ENCODE measurements at regions not wholly inside any gene's neighbourhood (a gene's known extent, or its start where the extent isn't known, plus 50 kb on each side); places are given as distances from the start of the nearest gene placed in this dataset.
"Not testable (repeated sequence)": the region's sequence is repeated elsewhere in the genome, so short reads cannot be mapped to it uniquely, and the experiment has no call there.

GRCh38 chr22:23437107-23437395 is 143.0 kb downstream of the IGLL1 start:
- DNase-seq = not testable (repeated sequence)

- DNase-seq = not testable (repeated sequence)
Observed at GRCh38 chr22:23436354-23437106, 143.6 kb downstream of the IGLL1 start.

GRCh38 chr22:23435186-23435585 is 144.9 kb downstream of the IGLL1 start:
- DNase-seq = not testable (repeated sequence)

DNA sequence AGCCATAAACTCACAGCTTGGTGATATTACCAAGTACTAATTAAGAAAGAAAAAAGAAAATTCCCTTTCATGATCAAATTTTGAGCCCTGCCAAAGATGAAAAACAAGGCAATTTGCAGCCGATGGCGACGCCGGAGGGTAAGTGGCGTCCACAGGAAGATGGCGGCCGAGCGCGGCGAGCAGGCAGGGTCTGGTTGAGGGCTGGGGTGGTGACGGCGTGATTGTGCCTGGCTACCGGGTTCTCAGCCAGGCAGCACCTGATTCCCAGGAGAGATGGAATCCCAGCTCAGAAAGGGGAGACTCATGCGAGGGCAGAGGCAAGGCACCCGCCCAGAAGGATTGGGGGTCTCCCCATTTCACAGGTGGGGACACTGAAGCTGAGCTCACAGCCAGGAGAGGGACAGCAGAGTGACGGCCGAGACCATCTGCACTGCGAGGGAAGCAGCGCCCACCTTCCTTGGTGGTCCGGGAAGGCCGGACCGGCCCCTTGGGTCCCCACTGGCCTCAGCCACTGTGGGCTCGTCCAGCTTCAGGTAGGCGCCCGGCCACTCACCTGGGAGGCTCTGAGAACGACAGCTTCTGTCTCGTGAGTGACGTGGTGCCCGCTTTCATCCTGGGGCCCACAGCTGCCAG is 145.8 kb downstream of the IGLL1 start:
- not testable (repeated sequence) for DNase-seq

DNA sequence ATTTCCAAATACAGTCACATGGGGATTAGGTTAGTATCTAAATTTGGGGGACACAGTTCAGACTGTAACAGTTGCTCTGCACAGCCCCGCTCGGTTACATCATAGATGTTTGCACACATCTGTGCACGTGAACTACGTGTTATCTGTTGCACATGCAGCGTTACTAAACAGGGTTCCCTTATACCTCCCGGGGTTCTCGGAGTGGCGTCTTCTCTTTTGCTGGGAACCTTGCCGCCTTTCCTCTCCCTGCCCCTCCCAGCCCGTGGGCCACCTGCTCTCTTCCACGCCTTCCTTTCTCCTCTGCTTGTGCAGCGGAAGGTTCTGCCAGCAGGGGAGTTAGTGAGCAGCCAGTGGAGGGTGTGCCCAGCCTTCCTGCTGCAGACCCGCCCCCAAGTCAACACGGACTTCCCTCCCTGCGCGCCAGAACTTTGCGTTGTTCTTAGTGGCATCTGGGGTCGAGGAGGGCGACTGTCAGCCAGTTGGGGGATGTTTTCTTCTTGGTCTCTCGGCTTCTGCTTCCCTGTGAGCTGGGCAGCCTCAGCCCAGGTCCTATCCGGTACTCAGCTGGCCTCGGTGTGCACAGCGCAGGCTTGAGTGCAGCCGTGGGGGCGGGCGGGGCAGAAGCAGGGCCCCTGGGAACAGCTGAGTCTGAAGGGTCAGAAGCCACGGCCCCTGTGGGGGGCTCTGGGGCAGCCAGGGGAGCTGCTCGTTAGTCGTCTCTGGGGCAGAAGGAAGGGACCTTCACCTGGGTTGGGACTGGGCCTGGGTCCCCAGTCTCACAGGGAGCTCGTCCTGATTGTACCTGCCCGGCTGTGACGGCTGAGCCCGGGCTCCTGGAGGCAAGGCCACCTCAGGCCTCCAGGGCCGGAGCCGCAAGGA is 146.7 kb downstream of the IGLL1 start:
- DNase-seq = not testable (repeated sequence)

DNA sequence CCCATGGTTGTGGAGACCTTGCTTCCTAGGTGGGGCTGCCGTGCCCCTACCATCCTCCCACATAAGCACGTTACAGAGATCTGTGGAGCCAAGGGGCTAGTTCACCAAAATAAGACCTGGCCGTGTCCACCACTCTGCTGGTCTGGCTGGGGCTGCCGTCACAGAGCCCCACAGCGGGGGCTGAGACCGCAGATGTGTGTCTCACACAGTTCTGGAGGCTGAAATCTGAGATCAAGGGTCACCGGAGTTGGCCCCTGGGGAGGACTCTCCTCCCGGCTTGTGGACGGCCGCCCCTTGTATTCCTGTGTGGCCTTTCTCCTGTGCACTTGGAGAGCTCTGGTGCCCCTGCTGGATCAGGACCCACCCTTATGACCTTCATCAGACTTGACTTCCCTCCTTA is 147.4 kb downstream of the IGLL1 start:
- not testable (repeated sequence) for DNase-seq

- no peak for DNase-seq
Observed at GRCh38 chr22:23431337-23432072, 148.6 kb downstream of the IGLL1 start.

DNA sequence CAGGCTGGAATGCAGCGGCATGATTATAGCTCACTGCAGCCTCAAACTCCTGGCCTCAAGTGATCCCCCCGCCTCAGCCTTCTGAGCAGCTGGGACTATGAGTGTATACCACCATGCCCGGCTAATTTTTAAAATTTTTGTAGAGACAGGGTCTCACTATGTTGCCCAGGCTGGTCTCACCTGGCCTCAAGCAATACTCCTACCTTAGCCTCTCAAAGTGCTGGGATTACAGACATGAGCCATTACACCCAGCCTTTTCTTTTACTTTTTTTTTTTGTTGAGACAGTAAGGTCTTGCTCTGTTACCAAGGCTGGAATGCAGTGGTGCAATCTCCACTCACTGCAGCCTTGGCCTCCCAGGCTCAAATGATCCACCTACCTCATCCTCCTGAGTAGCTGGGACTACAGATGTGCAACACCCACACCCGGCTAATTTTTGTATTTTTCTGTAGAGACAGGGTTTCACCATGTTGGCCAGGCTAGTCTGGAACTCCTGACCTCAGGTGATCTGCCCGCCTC is 155.5 kb downstream of the IGLL1 start:
- not testable (repeated sequence) for DNase-seq

DNA sequence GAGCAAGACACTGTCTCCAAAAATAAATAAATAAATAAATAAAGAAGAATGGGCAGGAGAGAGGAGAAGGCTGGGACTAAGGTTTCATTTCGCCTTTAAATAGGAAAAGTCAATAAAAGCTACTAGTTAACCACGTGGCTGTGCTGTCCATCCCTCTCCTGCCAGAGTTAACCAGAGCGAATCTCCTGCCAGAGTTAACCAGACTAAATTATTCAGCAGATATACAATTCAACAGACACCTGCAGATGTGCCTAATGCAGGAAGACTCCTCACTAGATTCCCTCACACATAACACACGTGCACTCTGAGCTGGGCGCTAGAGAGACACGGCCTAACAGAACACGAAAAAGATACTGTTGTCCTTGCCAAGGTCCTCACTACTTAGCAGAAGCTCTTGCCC is 156.1 kb downstream of the IGLL1 start:
- no peak for DNase-seq

- not testable (repeated sequence) for DNase-seq
Observed at GRCh38 chr22:23422281-23422680, 157.8 kb downstream of the IGLL1 start.

DNA sequence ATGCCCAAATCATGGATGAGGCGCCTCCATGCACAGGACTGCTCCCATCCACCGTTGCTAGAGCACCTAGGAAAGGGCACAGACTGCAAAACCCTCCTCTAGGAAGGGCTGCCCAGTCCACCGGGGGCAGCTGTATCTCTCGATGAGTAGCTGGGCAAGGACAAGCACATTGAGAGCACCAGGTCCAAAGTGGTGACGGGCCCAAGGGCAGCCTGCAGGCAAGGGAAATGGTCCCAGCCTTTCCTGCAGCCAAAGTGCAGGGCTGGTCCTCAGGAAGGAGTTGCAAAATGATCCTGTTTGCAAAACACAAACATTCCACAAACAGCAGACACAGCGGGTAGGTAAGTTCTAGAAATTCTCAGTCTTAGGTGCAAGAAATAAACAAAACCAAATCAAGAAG is 158.8 kb downstream of the IGLL1 start:
- DNase-seq = not testable (repeated sequence)

- no peak for DNase-seq
Observed at GRCh38 chr22:23419931-23420330, 160.2 kb downstream of the IGLL1 start.

DNA sequence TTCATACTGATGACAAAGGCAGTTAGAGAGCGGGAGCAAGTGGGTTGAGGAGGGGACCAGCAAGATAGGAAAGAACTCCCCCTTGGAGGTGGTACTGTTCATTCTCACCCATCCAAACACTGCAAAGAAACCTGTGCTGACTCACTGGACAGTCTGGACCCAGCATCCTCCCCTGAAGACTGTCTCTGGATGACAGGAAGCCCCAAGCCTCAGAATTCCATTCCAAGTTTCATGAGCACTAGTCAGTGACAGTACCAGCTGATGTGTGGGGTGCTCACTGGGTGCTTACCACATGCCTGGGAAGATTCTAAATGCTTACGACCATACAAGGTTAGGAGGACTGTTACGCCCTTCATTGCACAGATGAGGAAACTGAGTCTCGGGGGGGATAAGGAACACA is 160.9 kb downstream of the IGLL1 start:
- no peak for DNase-seq

DNA sequence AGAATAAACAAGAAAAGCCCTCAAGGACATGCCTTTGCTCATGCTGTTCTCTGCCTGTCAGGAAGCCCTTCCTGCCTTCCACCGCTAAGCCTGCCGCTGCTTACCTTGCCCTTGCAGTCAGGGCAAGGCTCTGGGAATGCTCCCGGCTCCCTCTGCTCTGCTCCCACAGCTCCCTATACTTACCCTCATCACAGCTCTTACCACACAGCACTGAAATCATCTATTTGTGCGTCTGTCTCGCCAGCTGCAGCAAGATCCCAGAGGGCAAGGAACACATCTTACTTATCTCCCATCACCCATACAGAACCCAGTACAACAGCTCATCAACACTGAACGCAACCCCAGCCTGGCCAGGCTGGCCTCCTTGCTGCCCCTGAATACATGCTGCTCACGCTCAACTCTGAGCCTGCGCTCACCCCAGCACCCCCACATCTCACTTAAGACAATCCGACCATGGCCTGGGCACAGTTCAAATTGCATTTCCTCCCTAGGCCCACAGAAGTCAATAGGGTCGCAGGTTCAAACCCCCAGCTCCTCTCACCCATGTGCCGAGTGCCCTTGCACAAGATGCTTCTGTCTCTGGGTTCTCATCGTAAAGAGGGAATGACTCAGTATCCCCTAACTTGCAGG is 161.8 kb downstream of the IGLL1 start:
- DNase-seq = no peak

GRCh38 chr22:23417327-23417726 is 162.8 kb downstream of the IGLL1 start:
- DNase-seq = not testable (repeated sequence)

DNA sequence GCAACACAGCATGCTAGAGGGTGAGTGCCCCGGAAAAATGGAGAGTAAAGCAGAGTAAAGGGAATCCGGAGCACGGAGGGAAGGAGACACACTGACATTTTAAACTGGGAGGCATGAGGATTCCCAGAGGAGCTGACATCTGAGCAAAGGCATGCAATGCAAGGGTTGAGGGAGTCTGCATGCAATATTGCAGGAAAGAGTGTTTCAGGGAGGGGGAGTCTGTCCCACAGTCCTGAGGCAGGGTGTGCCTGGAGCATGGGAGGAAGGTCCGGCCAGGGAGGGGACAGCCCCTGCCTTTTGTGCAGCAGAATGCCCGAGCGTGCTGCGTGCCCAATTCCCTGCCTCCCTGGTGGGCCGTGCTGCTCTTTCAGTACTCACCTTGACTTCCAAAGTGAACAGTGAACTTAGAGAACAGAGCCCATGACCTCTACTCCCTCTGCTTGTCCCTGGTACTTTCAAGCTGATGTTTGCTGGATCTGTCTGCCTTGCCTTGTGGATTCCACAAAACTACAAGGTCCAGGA is 163.9 kb downstream of the IGLL1 start:
- not testable (repeated sequence) for DNase-seq

DNA sequence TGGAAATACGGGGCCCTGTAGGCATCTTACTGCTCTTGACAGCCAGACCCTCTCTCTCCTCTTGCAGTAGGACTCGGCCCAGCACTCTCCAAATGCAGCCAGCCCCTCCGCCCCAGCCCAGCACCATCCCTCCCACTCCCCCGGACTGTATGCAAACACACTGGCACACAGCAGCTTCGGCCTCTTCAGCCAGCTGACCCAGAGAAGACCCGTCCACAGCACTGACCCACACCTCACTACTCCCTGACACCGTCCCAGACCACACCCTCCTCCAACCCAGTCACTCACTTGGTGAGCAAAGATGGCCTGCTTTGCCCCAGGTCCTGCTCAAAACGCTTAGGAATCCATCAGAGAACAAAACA is 164.6 kb downstream of the IGLL1 start:
- no peak for DNase-seq

DNA sequence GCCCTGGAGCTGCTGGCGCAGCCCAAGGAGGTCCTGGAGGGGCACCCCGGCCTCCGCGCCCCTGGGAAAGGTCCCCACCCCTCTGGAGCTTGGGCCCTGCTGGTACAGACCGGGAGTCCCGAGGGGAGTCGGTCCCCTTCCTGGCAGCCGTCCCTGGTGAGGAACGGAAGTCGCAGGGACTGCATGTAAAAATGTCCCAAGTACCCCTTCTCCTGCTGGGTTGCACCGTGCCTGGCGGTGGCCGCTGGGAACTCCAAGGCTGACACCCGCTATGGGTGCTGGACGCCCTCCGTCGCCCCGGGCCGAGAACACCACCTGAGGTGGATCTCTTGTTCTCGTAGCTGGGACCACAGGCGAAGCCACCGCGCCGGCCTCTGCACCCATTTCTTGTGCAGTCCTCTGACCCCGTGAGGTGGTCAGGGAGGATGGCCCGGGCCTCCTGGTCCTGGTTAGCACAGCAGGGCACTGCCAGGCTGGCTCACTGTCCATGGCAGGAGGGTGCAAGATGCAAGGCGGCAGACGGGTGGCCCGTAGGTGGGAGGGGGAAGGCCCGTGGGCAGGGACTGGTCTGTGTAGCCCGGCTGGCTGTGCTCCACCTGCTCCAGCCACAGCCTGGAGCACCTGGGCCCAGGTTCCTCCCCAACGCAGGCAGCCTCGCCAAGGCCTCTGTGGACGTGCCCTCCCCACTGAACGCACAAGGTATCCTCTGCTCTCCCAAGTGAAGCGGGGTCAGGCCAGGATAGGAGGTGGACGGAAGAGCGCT is 165.2 kb downstream of the IGLL1 start:
- no peak for DNase-seq

- DNase-seq = no peak
Observed at GRCh38 chr22:23411739-23412138, 168.4 kb downstream of the IGLL1 start.

DNA sequence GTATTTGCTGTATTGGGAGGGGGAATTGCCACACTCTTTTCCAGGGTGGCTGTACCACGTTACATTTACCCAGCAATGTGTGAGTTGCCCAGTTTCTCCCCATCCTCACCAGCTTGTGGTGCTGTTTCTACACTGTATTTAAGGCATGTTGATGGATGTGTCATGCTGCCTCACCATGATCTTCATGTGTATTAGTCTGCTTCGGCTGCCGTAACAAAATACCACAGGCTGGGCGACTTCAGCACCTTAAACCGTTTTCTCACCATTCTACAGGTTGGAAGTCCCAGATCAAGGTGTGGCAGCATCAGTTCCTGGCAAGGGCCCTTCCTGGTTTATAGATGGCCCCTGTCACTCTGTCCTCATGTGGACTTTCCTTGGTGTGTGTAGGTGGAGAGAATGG is 169.7 kb downstream of the IGLL1 start:
- no peak for DNase-seq

GRCh38 chr22:23409976-23410375 is 170.1 kb downstream of the IGLL1 start:
- DNase-seq = no peak
